NB4 (cell line): ENCODE measurements at regions not wholly inside any gene's neighbourhood (a gene's known extent, or its start where the extent isn't known, plus 50 kb on each side); places are given as distances from the start of the nearest gene placed in this dataset.

ENCODE experiments used
- CTCF ChIP-seq: IDR thresholded peaks from one replicate; pipeline ENCODE4 v1.5.1; 2012; ENCODE audit warnings: low read depth, low read length
- MYC ChIP-seq: IDR thresholded peaks from 2 replicates; pipeline ENCODE4 v1.6.1; 2011; ENCODE audit warnings: low read depth, low read length
- POLR2A ChIP-seq: IDR thresholded peaks from 2 replicates; pipeline ENCODE4 v1.6.1; 2011; ENCODE audit warnings: mild to moderate bottlenecking; ENCODE audit not compliant: insufficient read length; ENCODE audit errors: extremely low read depth

GRCh38 chr4:35689870-35690269 lies 554.4 kb downstream of the ARAP2 start:
- TF ChIP-seq CTCF (no peak), POLR2A (no peak), MYC (no peak)
